ENCODE measurements at regions not wholly inside any gene's neighbourhood (a gene's known extent, or its start where the extent isn't known, plus 50 kb on each side); places are given as distances from the start of the nearest gene placed in this dataset.

- peaks cover 0 to 9% (median 8%) of the 10 kb centered on the region in 3 donors for H3K4me1 ChIP-seq (ENCODE audit: control insufficient read depth in 3 of 3, insufficient read depth in 2 of 3, low read depth in 1 of 3, low read length in 2 of 3)
- no peaks in the 10 kb centered on the region for H3K27me3 ChIP-seq (ENCODE audit: control insufficient read depth in 3 of 3, insufficient read depth in 3 of 3, low read length in 3 of 3)
- no peaks in the 10 kb centered on the region for H3K9me3 ChIP-seq (ENCODE audit: control insufficient read depth in 2 of 2, insufficient read depth in 1 of 2, low read depth in 1 of 2, low read length in 1 of 2)
- H3K4me3 ChIP-seq (ENCODE audit: low read depth in 1 of 3, low read length in 3 of 3): no peak overlapping the region
- peak overlapping the region; percentile 13 to 55 (median 53) for H3K27ac ChIP-seq (ENCODE audit: low read depth in 1 of 3, low read length in 2 of 3)
- no peaks in the 10 kb centered on the region for H3K36me3 ChIP-seq (ENCODE audit: control insufficient read depth in 3 of 3, insufficient read depth in 2 of 3, low read depth in 1 of 3, low read length in 3 of 3)
- DNase-seq (no peak), FAIRE-seq (no peak)
- 38 to 54% (median 47%) methylated on average over 6 of the region's 6 CpGs for WGBS, 3 donors
These were observed 67.3 kb upstream of the ZNF217 start for GRCh38 chr20:53660947-53661381.

GRCh38 chr20:53660078-53660909, 66.7 kb upstream of the ZNF217 start:
- peak overlapping the region; percentile 26 to 51 (median 39) for H3K4me3 ChIP-seq (ENCODE audit: low read depth in 1 of 3, low read length in 3 of 3)
- no peaks in the 10 kb centered on the region for H3K36me3 ChIP-seq (ENCODE audit: control insufficient read depth in 3 of 3, insufficient read depth in 2 of 3, low read depth in 1 of 3, low read length in 3 of 3)
- no peaks in the 10 kb centered on the region for H3K27me3 ChIP-seq (ENCODE audit: control insufficient read depth in 3 of 3, insufficient read depth in 3 of 3, low read length in 3 of 3)
- H3K9me3 ChIP-seq (ENCODE audit: control insufficient read depth in 2 of 2, insufficient read depth in 1 of 2, low read depth in 1 of 2, low read length in 1 of 2): no peaks in the 10 kb centered on the region
- H3K4me1 ChIP-seq (ENCODE audit: control insufficient read depth in 3 of 3, insufficient read depth in 2 of 3, low read depth in 1 of 3, low read length in 2 of 3): peaks cover 0 to 11% (median 8%) of the 10 kb centered on the region in 3 donors
- 2 to 7% (median 3%) methylated on average over 38 of the region's 38 CpGs for WGBS, 3 donors
- H3K27ac ChIP-seq (ENCODE audit: low read depth in 1 of 3, low read length in 2 of 3): peak overlapping the region; percentile 13 to 74 (median 55)
- DNase-seq: peak; percentile 18 to 62
- no peak for FAIRE-seq

DNA sequence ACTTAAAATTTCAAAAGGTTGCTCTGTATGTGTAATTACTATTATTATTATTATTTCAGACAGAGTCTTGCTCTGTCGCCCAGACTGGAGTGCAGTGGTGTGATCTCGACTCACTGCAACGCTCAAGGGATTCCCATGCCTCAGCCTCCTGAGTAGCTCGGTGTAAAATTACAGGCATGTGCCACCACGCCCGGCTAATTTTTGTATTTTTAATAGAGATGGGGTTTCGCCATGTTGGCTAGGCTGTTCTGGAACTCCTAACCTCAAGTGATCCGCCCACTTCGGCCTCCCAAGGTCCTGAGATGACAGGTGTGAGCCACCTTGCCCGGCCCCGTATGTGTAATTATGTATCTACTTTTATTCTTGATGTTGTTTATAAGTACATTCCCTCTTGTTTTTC, 65.3 kb upstream of the ZNF217 start:
- no peaks in the 10 kb centered on the region for H3K27me3 ChIP-seq (ENCODE audit: control insufficient read depth in 3 of 3, insufficient read depth in 3 of 3, low read length in 3 of 3)
- H3K36me3 ChIP-seq (ENCODE audit: control insufficient read depth in 3 of 3, insufficient read depth in 2 of 3, low read depth in 1 of 3, low read length in 3 of 3): no peaks in the 10 kb centered on the region
- FAIRE-seq (no peak), DNase-seq (no peak)
- WGBS, 3 donors: 91 to 97% (median 93%) methylated on average over 11 of the region's 11 CpGs
- H3K9me3 ChIP-seq (ENCODE audit: control insufficient read depth in 2 of 2, insufficient read depth in 1 of 2, low read depth in 1 of 2, low read length in 1 of 2): no peaks in the 10 kb centered on the region
- H3K4me1 ChIP-seq (ENCODE audit: control insufficient read depth in 3 of 3, insufficient read depth in 2 of 3, low read depth in 1 of 3, low read length in 2 of 3): peaks cover 0 to 14% (median 8%) of the 10 kb centered on the region in 3 donors
- no peak overlapping the region for H3K4me3 ChIP-seq (ENCODE audit: low read depth in 1 of 3, low read length in 3 of 3)
- H3K27ac ChIP-seq (ENCODE audit: low read depth in 1 of 3, low read length in 2 of 3): no peak overlapping the region

GRCh38 chr20:53658322-53658721, 64.7 kb upstream of the ZNF217 start:
- no peak for FAIRE-seq
- no peak overlapping the region for H3K27ac ChIP-seq (ENCODE audit: low read depth in 1 of 3, low read length in 2 of 3)
- WGBS, 3 donors: 89 to 94% (median 92%) methylated on average over 5 of the region's 5 CpGs

DNA sequence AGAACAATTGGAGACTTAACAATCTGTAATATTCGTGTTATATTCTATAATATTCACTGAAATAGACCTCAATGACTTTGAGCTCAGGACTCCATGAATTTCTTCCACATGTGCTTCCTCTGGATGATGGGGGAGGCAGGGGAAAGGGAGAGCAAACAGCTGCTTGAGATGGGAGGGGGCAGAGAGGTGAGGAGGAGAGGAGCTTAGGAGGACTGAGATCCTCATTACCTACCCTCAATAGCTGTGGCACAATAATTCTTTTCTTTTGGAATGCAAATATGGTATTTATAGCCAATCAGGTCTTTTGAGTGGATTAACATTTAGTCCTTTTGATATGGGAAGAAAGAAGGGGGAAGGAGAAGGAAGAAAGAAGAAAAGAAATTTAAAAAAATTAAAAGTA, 64.1 kb upstream of the ZNF217 start:
- DNase-seq: no peak
- H3K27me3 ChIP-seq (ENCODE audit: control insufficient read depth in 3 of 3, insufficient read depth in 3 of 3, low read length in 3 of 3): no peaks in the 10 kb centered on the region
- H3K4me3 ChIP-seq (ENCODE audit: low read depth in 1 of 3, low read length in 3 of 3): no peak overlapping the region
- peaks cover 3 to 23% (median 8%) of the 10 kb centered on the region in 3 donors for H3K4me1 ChIP-seq (ENCODE audit: control insufficient read depth in 3 of 3, insufficient read depth in 2 of 3, low read depth in 1 of 3, low read length in 2 of 3)
- FAIRE-seq: no peak
- no peaks in the 10 kb centered on the region for H3K9me3 ChIP-seq (ENCODE audit: control insufficient read depth in 2 of 2, insufficient read depth in 1 of 2, low read depth in 1 of 2, low read length in 1 of 2)
- peak overlapping the region in 2 of 3 donors; percentile 11 to 57 for H3K27ac ChIP-seq (ENCODE audit: low read depth in 1 of 3, low read length in 2 of 3)
- H3K36me3 ChIP-seq (ENCODE audit: control insufficient read depth in 3 of 3, insufficient read depth in 2 of 3, low read depth in 1 of 3, low read length in 3 of 3): no peaks in the 10 kb centered on the region
- WGBS, 3 donors: 75 to 91% (median 84%) methylated on average over 1 of the region's 1 CpG

More at GRCh38 chr20:53658322-53658721, 64.7 kb upstream of the ZNF217 start:
- Histone ChIP-seq H3K36me3 (ENCODE audit: control insufficient read depth in 3 of 3, insufficient read depth in 2 of 3, low read depth in 1 of 3, low read length in 3 of 3) (no peaks in the 10 kb centered on the region), H3K4me1 (ENCODE audit: control insufficient read depth in 3 of 3, insufficient read depth in 2 of 3, low read depth in 1 of 3, low read length in 2 of 3) (peaks cover 0 to 18% (median 8%) of the 10 kb centered on the region in 3 donors), H3K27me3 (ENCODE audit: control insufficient read depth in 3 of 3, insufficient read depth in 3 of 3, low read length in 3 of 3) (no peaks in the 10 kb centered on the region), H3K4me3 (ENCODE audit: low read depth in 1 of 3, low read length in 3 of 3) (no peak overlapping the region), H3K9me3 (ENCODE audit: control insufficient read depth in 2 of 2, insufficient read depth in 1 of 2, low read depth in 1 of 2, low read length in 1 of 2) (no peaks in the 10 kb centered on the region)
- no peak for DNase-seq

DNA sequence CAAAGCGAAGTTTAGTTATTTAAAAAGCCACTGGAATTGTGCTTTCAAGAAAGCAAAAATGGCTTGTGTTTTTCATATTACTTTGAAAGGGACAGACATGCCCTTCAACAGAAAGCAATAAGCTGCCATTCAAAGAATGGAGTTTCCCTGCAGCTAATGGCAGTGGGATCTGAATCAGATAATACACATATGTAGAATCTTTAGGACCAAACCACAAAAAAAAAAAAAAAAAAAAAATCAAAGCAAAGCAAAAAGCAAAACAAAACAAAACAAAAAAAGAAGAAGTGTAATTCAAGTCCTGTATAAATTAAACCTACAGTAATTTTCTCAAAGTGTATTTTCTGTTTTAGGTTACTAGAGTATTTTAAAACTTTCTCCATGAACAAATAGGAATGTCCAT, 63.6 kb upstream of the ZNF217 start:
- FAIRE-seq: no peak
- 85 to 98% (median 89%) methylated on average over 1 of the region's 1 CpG for WGBS, 3 donors
- H3K4me1 ChIP-seq (ENCODE audit: control insufficient read depth in 3 of 3, insufficient read depth in 2 of 3, low read depth in 1 of 3, low read length in 2 of 3): peaks cover 3 to 23% (median 8%) of the 10 kb centered on the region in 3 donors
- H3K36me3 ChIP-seq (ENCODE audit: control insufficient read depth in 3 of 3, insufficient read depth in 2 of 3, low read depth in 1 of 3, low read length in 3 of 3): no peaks in the 10 kb centered on the region
- H3K4me3 ChIP-seq (ENCODE audit: low read depth in 1 of 3, low read length in 3 of 3): no peak overlapping the region
- no peak for DNase-seq
- H3K27ac ChIP-seq (ENCODE audit: low read depth in 1 of 3, low read length in 2 of 3): no peak overlapping the region
- no peaks in the 10 kb centered on the region for H3K27me3 ChIP-seq (ENCODE audit: control insufficient read depth in 3 of 3, insufficient read depth in 3 of 3, low read length in 3 of 3)
- H3K9me3 ChIP-seq (ENCODE audit: control insufficient read depth in 2 of 2, insufficient read depth in 1 of 2, low read depth in 1 of 2, low read length in 1 of 2): no peaks in the 10 kb centered on the region

DNA sequence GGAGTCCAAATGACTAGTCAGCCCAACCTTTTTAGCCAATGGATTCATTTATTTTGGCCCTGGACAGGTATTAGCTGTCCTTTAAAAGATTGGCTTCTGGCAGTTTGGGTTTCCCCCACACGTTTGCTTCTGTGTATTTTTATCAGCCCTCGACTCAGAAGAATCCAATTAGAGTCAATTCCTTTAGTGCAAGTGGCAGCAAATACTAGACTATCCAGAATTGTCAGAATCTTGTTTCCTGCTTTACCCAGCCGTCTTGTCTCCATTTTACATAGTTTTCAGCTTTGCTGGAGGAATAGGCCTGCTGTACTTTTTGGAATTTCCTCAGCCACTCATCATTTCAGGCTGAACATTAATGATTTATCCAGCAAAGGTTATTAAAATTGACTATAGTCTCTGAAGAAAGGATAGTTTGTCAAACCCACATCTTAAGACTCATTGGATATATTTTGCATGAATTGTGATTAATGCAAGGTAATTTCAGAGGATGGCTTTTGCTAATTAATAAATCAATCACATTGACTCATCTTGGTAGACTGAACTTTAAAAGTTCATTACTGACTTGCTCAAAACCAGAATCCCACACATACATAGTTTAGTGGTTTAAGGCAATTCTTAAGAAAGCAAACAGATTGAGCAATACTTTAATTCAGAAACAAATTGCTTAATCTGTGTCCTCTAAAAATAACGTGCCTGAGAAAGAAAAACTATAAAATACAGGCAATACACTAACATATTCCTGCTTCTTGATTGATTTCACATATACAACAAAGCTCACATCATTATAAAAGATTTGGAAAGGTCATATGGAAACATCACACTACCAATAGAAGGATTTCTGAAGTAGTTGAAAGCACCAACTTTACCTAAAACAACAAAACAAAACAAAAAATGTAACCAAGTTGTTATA, 62.9 kb upstream of the ZNF217 start:
- 16 to 34% (median 23%) methylated on average over 4 of the region's 4 CpGs for WGBS, 3 donors
- Histone ChIP-seq H3K27ac (ENCODE audit: low read depth in 1 of 3, low read length in 2 of 3) (peak overlapping the region in 2 of 3 donors; percentile 32 to 94), H3K4me3 (ENCODE audit: low read depth in 1 of 3, low read length in 3 of 3) (no peak overlapping the region), H3K36me3 (ENCODE audit: control insufficient read depth in 3 of 3, insufficient read depth in 2 of 3, low read depth in 1 of 3, low read length in 3 of 3) (no peaks in the 10 kb centered on the region), H3K4me1 (ENCODE audit: control insufficient read depth in 3 of 3, insufficient read depth in 2 of 3, low read depth in 1 of 3, low read length in 2 of 3) (peaks cover 3 to 29% (median 8%) of the 10 kb centered on the region in 3 donors), H3K27me3 (ENCODE audit: control insufficient read depth in 3 of 3, insufficient read depth in 3 of 3, low read length in 3 of 3) (no peaks in the 10 kb centered on the region), H3K9me3 (ENCODE audit: control insufficient read depth in 2 of 2, insufficient read depth in 1 of 2, low read depth in 1 of 2, low read length in 1 of 2) (no peaks in the 10 kb centered on the region)
- FAIRE-seq: no peak
- no peak for DNase-seq

DNA sequence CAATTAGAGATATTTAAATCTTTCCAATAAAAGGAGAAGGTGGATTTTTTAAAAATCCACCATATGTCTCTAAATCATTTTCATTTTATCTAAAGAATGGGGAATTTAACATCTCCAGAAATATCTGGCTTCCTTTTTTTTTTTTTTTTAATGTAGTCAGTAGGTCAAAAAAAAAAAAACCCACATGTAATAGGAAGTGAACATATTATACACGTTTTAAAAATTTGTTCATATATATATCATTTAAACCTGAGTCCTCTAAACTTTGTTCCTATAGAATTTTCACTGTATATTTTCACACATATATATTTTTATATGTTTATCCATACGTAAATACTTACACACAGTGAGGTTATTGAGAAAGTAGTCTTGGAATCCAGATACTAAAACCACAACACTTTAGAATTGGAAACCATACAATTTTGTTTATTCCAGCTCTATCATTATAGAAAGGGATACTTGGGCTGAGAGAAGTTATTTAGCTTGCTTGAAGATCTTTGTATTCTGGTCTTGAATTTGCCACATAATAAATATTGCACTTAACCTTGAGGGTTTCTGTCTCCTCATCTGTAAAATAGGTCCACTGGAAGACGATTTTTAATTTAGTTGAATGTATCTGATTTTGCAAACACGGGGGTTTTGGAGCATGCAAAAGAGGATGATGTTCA, 62.1 kb upstream of the ZNF217 start:
- H3K27ac ChIP-seq (ENCODE audit: low read depth in 1 of 3, low read length in 2 of 3): peak overlapping the region; percentile 32 to 94 (median 85)
- WGBS, 3 donors: 51 to 65% (median 64%) methylated on average over 4 of the region's 4 CpGs
- H3K4me1 ChIP-seq (ENCODE audit: control insufficient read depth in 3 of 3, insufficient read depth in 2 of 3, low read depth in 1 of 3, low read length in 2 of 3): peaks cover 3 to 25% (median 7%) of the 10 kb centered on the region in 3 donors
- no peaks in the 10 kb centered on the region for H3K36me3 ChIP-seq (ENCODE audit: control insufficient read depth in 3 of 3, insufficient read depth in 2 of 3, low read depth in 1 of 3, low read length in 3 of 3)
- FAIRE-seq: no peak
- no peak for DNase-seq
- H3K9me3 ChIP-seq (ENCODE audit: control insufficient read depth in 2 of 2, insufficient read depth in 1 of 2, low read depth in 1 of 2, low read length in 1 of 2): no peaks in the 10 kb centered on the region
- H3K4me3 ChIP-seq (ENCODE audit: low read depth in 1 of 3, low read length in 3 of 3): no peak overlapping the region
- H3K27me3 ChIP-seq (ENCODE audit: control insufficient read depth in 3 of 3, insufficient read depth in 3 of 3, low read length in 3 of 3): no peaks in the 10 kb centered on the region
